Stimulated activated naive B cell treated with anti-CD40 and anti-IgM and Interleukin-4, amounts not matched to agents 10 μg/mL and 1 μg/mL and 100 μg/mL, for 72 hours (primary cell): ENCODE measurements at regions not wholly inside any gene's neighbourhood (a gene's known extent, or its start where the extent isn't known, plus 50 kb on each side); places are given as distances from the start of the nearest gene placed in this dataset.

Experiments
- ATAC-seq, 2 donors: fragments of 150-1000 bp; cut with Tn5 transposase; replicated peaks; 2 replicates each; pipeline ENCODE4 v1.10.0; 2021; ENCODE audit warnings: moderate library complexity in 1 of 2
- DNase-seq: peaks from one replicate; pipeline ENCODE4 v3.0.0; 2021
- H3K27ac Mint-ChIP-seq: one replicate; pipeline ENCODE4 v1.8.0; 2022; ENCODE audit warnings: mild to moderate bottlenecking, mixed read lengths
- H3K27me3 Mint-ChIP-seq, 2 donors: one replicate each; pipeline ENCODE4 v1.8.0; 2022; ENCODE audit warnings: mixed read lengths in 2 of 2
- H3K36me3 Mint-ChIP-seq, 2 donors: one replicate each; pipeline ENCODE4 v1.8.0; 2022; ENCODE audit warnings: mixed read lengths in 2 of 2, mild to moderate bottlenecking in 1 of 2
- H3K4me1 Mint-ChIP-seq, 2 donors: one replicate each; pipeline ENCODE4 v1.8.0; 2022; ENCODE audit warnings: mixed read lengths in 2 of 2, mild to moderate bottlenecking in 1 of 2
- H3K4me3 Mint-ChIP-seq, 2 donors: one replicate each; pipeline ENCODE4 v1.8.0; 2022; ENCODE audit warnings: mild to moderate bottlenecking in 2 of 2, mixed read lengths in 2 of 2, moderate library complexity in 1 of 2
- H3K9me3 Mint-ChIP-seq, 2 donors: one replicate each; pipeline ENCODE4 v1.8.0; 2022; ENCODE audit warnings: mixed read lengths in 2 of 2, mild to moderate bottlenecking in 1 of 2

- DNase-seq, result no peak
- no peaks in the 10 kb centered on the region for H3K4me1 Mint-ChIP-seq
- no peak overlapping the region for H3K4me3 Mint-ChIP-seq
- H3K36me3 Mint-ChIP-seq, result no peaks in the 10 kb centered on the region
- H3K27me3 Mint-ChIP-seq, result no peaks in the 10 kb centered on the region
- ATAC-seq, result no peak
- H3K9me3 Mint-ChIP-seq, result peaks cover 4 to 6% of the 10 kb centered on the region in 2 donors
- no peak overlapping the region for H3K27ac Mint-ChIP-seq
Measured at GRCh38 chr15:94785091-94785490, 553.7 kb downstream of the MCTP2 start.

GRCh38 chr15:94791008-94791407, 559.6 kb downstream of the MCTP2 start:
- Mint-ChIP-seq H3K4me3 (no peak overlapping the region), H3K27ac (no peak overlapping the region), H3K4me1 (no peaks in the 10 kb centered on the region), H3K27me3 (no peaks in the 10 kb centered on the region), H3K9me3 (peaks cover 4 to 6% of the 10 kb centered on the region in 2 donors), H3K36me3 (no peaks in the 10 kb centered on the region)
- ATAC-seq (no peak), DNase-seq (no peak)

- no peaks in the 10 kb centered on the region for H3K4me1 Mint-ChIP-seq
- peaks cover 4 to 6% of the 10 kb centered on the region in 2 donors for H3K9me3 Mint-ChIP-seq
- H3K4me3 Mint-ChIP-seq, result no peak overlapping the region
- DNase-seq (no peak), ATAC-seq (no peak)
- no peaks in the 10 kb centered on the region for H3K36me3 Mint-ChIP-seq
- no peak overlapping the region for H3K27ac Mint-ChIP-seq
- H3K27me3 Mint-ChIP-seq, result no peaks in the 10 kb centered on the region
Measured at GRCh38 chr15:94791510-94791909, 560.1 kb downstream of the MCTP2 start.

- DNase-seq (no peak), ATAC-seq (no peak)
- Mint-ChIP-seq H3K27ac (no peak overlapping the region), H3K27me3 (no peaks in the 10 kb centered on the region), H3K4me3 (no peak overlapping the region), H3K4me1 (no peaks in the 10 kb centered on the region), H3K9me3 (peaks cover 3 to 6% of the 10 kb centered on the region in 2 donors), H3K36me3 (no peaks in the 10 kb centered on the region)
Measured at GRCh38 chr15:94792196-94792595, 560.8 kb downstream of the MCTP2 start.

- no peaks in the 10 kb centered on the region for H3K4me1 Mint-ChIP-seq
- no peak for DNase-seq
- H3K4me3 Mint-ChIP-seq, result no peak overlapping the region
- no peak overlapping the region for H3K27ac Mint-ChIP-seq
- H3K27me3 Mint-ChIP-seq, result no peaks in the 10 kb centered on the region
- no peaks in the 10 kb centered on the region for H3K36me3 Mint-ChIP-seq
- H3K9me3 Mint-ChIP-seq, result peaks cover 1 to 7% of the 10 kb centered on the region in 2 donors
- ATAC-seq, result no peak
Measured at GRCh38 chr15:94793207-94793606, 561.8 kb downstream of the MCTP2 start.

- Mint-ChIP-seq H3K36me3 (no peaks in the 10 kb centered on the region), H3K27me3 (no peaks in the 10 kb centered on the region), H3K4me3 (no peak overlapping the region), H3K4me1 (no peaks in the 10 kb centered on the region), H3K9me3 (peaks cover 0 to 4% of the 10 kb centered on the region in 2 donors), H3K27ac (no peak overlapping the region)
- DNase-seq (no peak), ATAC-seq (no peak)
Measured at GRCh38 chr15:94793641-94794040, 562.3 kb downstream of the MCTP2 start.

GRCh38 chr15:94804613-94805012, 573.3 kb downstream of the MCTP2 start:
- no peak overlapping the region for H3K27ac Mint-ChIP-seq
- ATAC-seq, result no peak
- no peaks in the 10 kb centered on the region for H3K36me3 Mint-ChIP-seq
- peaks cover 9% of the 10 kb centered on the region in 2 donors for H3K9me3 Mint-ChIP-seq
- no peak overlapping the region for H3K4me3 Mint-ChIP-seq
- H3K27me3 Mint-ChIP-seq, result no peaks in the 10 kb centered on the region
- DNase-seq, result no peak
- no peaks in the 10 kb centered on the region for H3K4me1 Mint-ChIP-seq

GRCh38 chr15:94815110-94815731, 583.9 kb downstream of the MCTP2 start:
- Mint-ChIP-seq H3K27ac (no peak overlapping the region), H3K4me1 (no peaks in the 10 kb centered on the region), H3K4me3 (no peak overlapping the region), H3K9me3 (peaks cover 4 to 5% of the 10 kb centered on the region in 2 donors), H3K36me3 (no peaks in the 10 kb centered on the region), H3K27me3 (no peaks in the 10 kb centered on the region)
- no peak for DNase-seq
- ATAC-seq, result no peak

- no peaks in the 10 kb centered on the region for H3K36me3 Mint-ChIP-seq
- H3K4me3 Mint-ChIP-seq, result no peak overlapping the region
- H3K27me3 Mint-ChIP-seq, result no peaks in the 10 kb centered on the region
- no peak for DNase-seq
- H3K9me3 Mint-ChIP-seq, result peaks cover 4 to 5% of the 10 kb centered on the region in 2 donors
- no peak for ATAC-seq
- H3K27ac Mint-ChIP-seq, result no peak overlapping the region
- no peaks in the 10 kb centered on the region for H3K4me1 Mint-ChIP-seq
Measured at GRCh38 chr15:94815914-94816313, 584.6 kb downstream of the MCTP2 start.

- DNase-seq (no peak), ATAC-seq (no peak)
- no peaks in the 10 kb centered on the region for H3K4me1 Mint-ChIP-seq
- H3K36me3 Mint-ChIP-seq, result no peaks in the 10 kb centered on the region
- H3K27ac Mint-ChIP-seq, result no peak overlapping the region
- H3K27me3 Mint-ChIP-seq, result no peaks in the 10 kb centered on the region
- peaks cover 3% of the 10 kb centered on the region in 2 donors for H3K9me3 Mint-ChIP-seq
- no peak overlapping the region for H3K4me3 Mint-ChIP-seq
Measured at GRCh38 chr15:94829887-94830884, 598.8 kb downstream of the MCTP2 start.

GRCh38 chr15:94834000-94834399, 602.6 kb downstream of the MCTP2 start:
- H3K4me3 Mint-ChIP-seq, result no peak overlapping the region
- DNase-seq (no peak), ATAC-seq (no peak)
- H3K4me1 Mint-ChIP-seq, result no peaks in the 10 kb centered on the region
- peaks cover 3% of the 10 kb centered on the region in 2 donors for H3K9me3 Mint-ChIP-seq
- H3K27ac Mint-ChIP-seq, result no peak overlapping the region
- no peaks in the 10 kb centered on the region for H3K27me3 Mint-ChIP-seq
- H3K36me3 Mint-ChIP-seq, result no peaks in the 10 kb centered on the region

- no peaks in the 10 kb centered on the region for H3K27me3 Mint-ChIP-seq
Measured at GRCh38 chr15:94834494-94834893, 603.1 kb downstream of the MCTP2 start.

GRCh38 chr15:94838281-94838680, 606.9 kb downstream of the MCTP2 start:
- no peak overlapping the region for H3K4me3 Mint-ChIP-seq
- H3K27ac Mint-ChIP-seq, result no peak overlapping the region
- no peaks in the 10 kb centered on the region for H3K36me3 Mint-ChIP-seq
- ATAC-seq, result no peak
- peaks cover 4% of the 10 kb centered on the region in 2 donors for H3K9me3 Mint-ChIP-seq
- H3K27me3 Mint-ChIP-seq, result peaks cover 14 to 24% of the 10 kb centered on the region in 2 donors
- no peaks in the 10 kb centered on the region for H3K4me1 Mint-ChIP-seq
- DNase-seq, result no peak

More at GRCh38 chr15:94834494-94834893, 603.1 kb downstream of the MCTP2 start:
- Mint-ChIP-seq H3K36me3 (no peaks in the 10 kb centered on the region), H3K4me3 (no peak overlapping the region), H3K27ac (no peak overlapping the region), H3K4me1 (no peaks in the 10 kb centered on the region), H3K9me3 (peaks cover 3% of the 10 kb centered on the region in 2 donors)
- no peak for ATAC-seq
- no peak for DNase-seq

GRCh38 chr15:94840794-94841783, 609.7 kb downstream of the MCTP2 start:
- Mint-ChIP-seq H3K27me3 (peaks cover 31 to 44% of the 10 kb centered on the region in 2 donors), H3K4me1 (peaks cover 0 to 5% of the 10 kb centered on the region in 2 donors), H3K36me3 (no peaks in the 10 kb centered on the region), H3K4me3 (no peak overlapping the region), H3K27ac (no peak overlapping the region), H3K9me3 (peaks cover 4% of the 10 kb centered on the region in 2 donors)
- ATAC-seq, result no peak
- DNase-seq, result no peak
